ENCODE measurements at regions not wholly inside any gene's neighbourhood (a gene's known extent, or its start where the extent isn't known, plus 50 kb on each side); places are given as distances from the start of the nearest gene placed in this dataset.

GRCh38 chr12:127162307-127162706 is 1104.7 kb upstream of the TMEM132C start:
- Histone ChIP-seq H3K27me3 (ENCODE audit: insufficient read depth, low read length) (no peaks in the 10 kb centered on the region), H3K9me3 (ENCODE audit: low read length) (no peaks in the 10 kb centered on the region), H3K27ac (ENCODE audit: low read depth, low read length, poor library complexity, severe bottlenecking) (no peak overlapping the region), H3F3A (ENCODE audit: insufficient read depth, low read length) (no peaks in the 10 kb centered on the region), H3K4me3 (ENCODE audit: low read depth, low read length, poor library complexity, severe bottlenecking) (no peak overlapping the region), H3K9me2 (ENCODE audit: low read depth, low read length) (no peaks in the 10 kb centered on the region), H4K20me1 (ENCODE audit: insufficient read depth, low read length) (no peaks in the 10 kb centered on the region), H3K9ac (ENCODE audit: low read length) (no peak overlapping the region), H3K4me1 (ENCODE audit: insufficient read depth, low read length, severe bottlenecking) (no peaks in the 10 kb centered on the region), H2AFZ (ENCODE audit: low read length) (no peak overlapping the region), H3K36me3 (ENCODE audit: insufficient read depth, low read length) (no peaks in the 10 kb centered on the region), H3K79me2 (ENCODE audit: insufficient read depth, low read length) (no peaks in the 10 kb centered on the region), H3K4me2 (ENCODE audit: low read length) (no peak overlapping the region)
- no peak for TF ChIP-seq EZH2 (IDR thresholded peaks at IDR 0.05; ENCODE audit: borderline replicate concordance, low read length)
- TF ChIP-seq CTCF (IDR thresholded peaks at IDR 0.05; ENCODE audit: low read length) = no peak

GRCh38 chr12:127162902-127163301 is 1104.1 kb upstream of the TMEM132C start:
- Histone ChIP-seq H3F3A (ENCODE audit: insufficient read depth, low read length) (no peaks in the 10 kb centered on the region), H3K4me2 (ENCODE audit: low read length) (no peak overlapping the region), H3K4me3 (ENCODE audit: low read depth, low read length, poor library complexity, severe bottlenecking) (no peak overlapping the region), H3K36me3 (ENCODE audit: insufficient read depth, low read length) (no peaks in the 10 kb centered on the region), H2AFZ (ENCODE audit: low read length) (no peak overlapping the region), H3K27me3 (ENCODE audit: insufficient read depth, low read length) (no peaks in the 10 kb centered on the region), H3K27ac (ENCODE audit: low read depth, low read length, poor library complexity, severe bottlenecking) (no peak overlapping the region), H4K20me1 (ENCODE audit: insufficient read depth, low read length) (no peaks in the 10 kb centered on the region), H3K9me2 (ENCODE audit: low read depth, low read length) (no peaks in the 10 kb centered on the region), H3K4me1 (ENCODE audit: insufficient read depth, low read length, severe bottlenecking) (no peaks in the 10 kb centered on the region), H3K9ac (ENCODE audit: low read length) (no peak overlapping the region), H3K9me3 (ENCODE audit: low read length) (no peaks in the 10 kb centered on the region), H3K79me2 (ENCODE audit: insufficient read depth, low read length) (no peaks in the 10 kb centered on the region)
- TF ChIP-seq CTCF (IDR thresholded peaks at IDR 0.05; ENCODE audit: low read length) = no peak
- no peak for TF ChIP-seq EZH2 (IDR thresholded peaks at IDR 0.05; ENCODE audit: borderline replicate concordance, low read length)

GRCh38 chr12:127165567-127166392 is 1101.2 kb upstream of the TMEM132C start:
- Histone ChIP-seq H3K4me1 (ENCODE audit: insufficient read depth, low read length, severe bottlenecking) (no peaks in the 10 kb centered on the region), H3K9me3 (ENCODE audit: low read length) (no peaks in the 10 kb centered on the region), H2AFZ (ENCODE audit: low read length) (no peak overlapping the region), H4K20me1 (ENCODE audit: insufficient read depth, low read length) (no peaks in the 10 kb centered on the region), H3K4me2 (ENCODE audit: low read length) (no peak overlapping the region), H3K4me3 (ENCODE audit: low read depth, low read length, poor library complexity, severe bottlenecking) (no peak overlapping the region), H3F3A (ENCODE audit: insufficient read depth, low read length) (no peaks in the 10 kb centered on the region), H3K27ac (ENCODE audit: low read depth, low read length, poor library complexity, severe bottlenecking) (no peak overlapping the region), H3K36me3 (ENCODE audit: insufficient read depth, low read length) (no peaks in the 10 kb centered on the region), H3K79me2 (ENCODE audit: insufficient read depth, low read length) (no peaks in the 10 kb centered on the region), H3K9me2 (ENCODE audit: low read depth, low read length) (no peaks in the 10 kb centered on the region), H3K9ac (ENCODE audit: low read length) (no peak overlapping the region), H3K27me3 (ENCODE audit: insufficient read depth, low read length) (no peaks in the 10 kb centered on the region)
- no peak for TF ChIP-seq EZH2 (IDR thresholded peaks at IDR 0.05; ENCODE audit: borderline replicate concordance, low read length)
- TF ChIP-seq CTCF (IDR thresholded peaks at IDR 0.05; ENCODE audit: low read length) = no peak
